ENCODE measurements at regions not wholly inside any gene's neighbourhood (a gene's known extent, or its start where the extent isn't known, plus 50 kb on each side); places are given as distances from the start of the nearest gene placed in this dataset.

DNA sequence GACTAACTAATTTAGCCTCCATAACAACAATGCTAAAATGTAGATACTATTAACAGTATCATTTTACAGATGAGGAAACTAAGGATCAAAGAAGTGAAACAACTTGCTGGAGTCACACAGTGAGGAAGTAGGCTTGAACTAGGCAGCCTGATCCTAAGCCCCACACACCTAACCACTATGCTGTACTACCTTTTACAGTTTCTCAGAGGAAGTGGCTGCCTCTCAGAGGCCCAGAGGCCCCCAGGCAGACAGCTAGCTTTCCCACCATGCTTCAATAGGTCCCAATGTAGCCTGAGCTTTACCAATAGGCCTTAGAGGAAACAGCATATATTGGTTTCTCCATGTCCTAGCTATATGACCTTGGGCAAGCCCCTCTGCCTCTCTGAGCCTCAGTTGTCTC is 69.4 kb upstream of the PJA1 start:
- no peak for TF ChIP-seq POLR2A (IDR thresholded peaks at IDR 0.05)
- TF ChIP-seq EP300 (IDR thresholded peaks at IDR 0.05): no peak
- TF ChIP-seq, protein P1, sequence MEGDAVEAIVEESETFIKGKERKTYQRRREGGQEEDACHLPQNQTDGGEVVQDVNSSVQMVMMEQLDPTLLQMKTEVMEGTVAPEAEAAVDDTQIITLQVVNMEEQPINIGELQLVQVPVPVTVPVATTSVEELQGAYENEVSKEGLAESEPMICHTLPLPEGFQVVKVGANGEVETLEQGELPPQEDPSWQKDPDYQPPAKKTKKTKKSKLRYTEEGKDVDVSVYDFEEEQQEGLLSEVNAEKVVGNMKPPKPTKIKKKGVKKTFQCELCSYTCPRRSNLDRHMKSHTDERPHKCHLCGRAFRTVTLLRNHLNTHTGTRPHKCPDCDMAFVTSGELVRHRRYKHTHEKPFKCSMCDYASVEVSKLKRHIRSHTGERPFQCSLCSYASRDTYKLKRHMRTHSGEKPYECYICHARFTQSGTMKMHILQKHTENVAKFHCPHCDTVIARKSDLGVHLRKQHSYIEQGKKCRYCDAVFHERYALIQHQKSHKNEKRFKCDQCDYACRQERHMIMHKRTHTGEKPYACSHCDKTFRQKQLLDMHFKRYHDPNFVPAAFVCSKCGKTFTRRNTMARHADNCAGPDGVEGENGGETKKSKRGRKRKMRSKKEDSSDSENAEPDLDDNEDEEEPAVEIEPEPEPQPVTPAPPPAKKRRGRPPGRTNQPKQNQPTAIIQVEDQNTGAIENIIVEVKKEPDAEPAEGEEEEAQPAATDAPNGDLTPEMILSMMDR (IDR thresholded peaks at IDR 0.05): no peak
- TF ChIP-seq POLR2AphosphoS5 (IDR thresholded peaks at IDR 0.05): no peak

Measured in gastroesophageal sphincter (tissue), 3 donors.